BLaER1 (cell line): ENCODE measurements at regions not wholly inside any gene's neighbourhood (a gene's known extent, or its start where the extent isn't known, plus 50 kb on each side); places are given as distances from the start of the nearest gene placed in this dataset.
"Not testable (repeated sequence)": the region's sequence is repeated elsewhere in the genome, so short reads cannot be mapped to it uniquely, and the experiment has no call there.

Experiments
- H3K27ac ChIP-seq: shearing (Covaris generic); formaldehyde crosslinking; 2 replicates; pipeline ENCODE4 v1.8.1; 2022
- H3K27me3 ChIP-seq: shearing (Covaris generic); formaldehyde crosslinking; 2 replicates; pipeline ENCODE4 v1.8.1; 2022
- H3K36me3 ChIP-seq: shearing (Covaris generic); formaldehyde crosslinking; 2 replicates; pipeline ENCODE4 v1.8.1; 2022
- H3K4me1 ChIP-seq: shearing (Covaris generic); formaldehyde crosslinking; 2 replicates; pipeline ENCODE4 v1.8.1; 2022
- H3K4me2 ChIP-seq: shearing (Covaris generic); formaldehyde crosslinking; 2 replicates; pipeline ENCODE4 v1.8.1; 2022
- H3K4me3 ChIP-seq: shearing (Covaris generic); formaldehyde crosslinking; 2 replicates; pipeline ENCODE4 v1.8.1; 2022
- H3K9ac ChIP-seq: shearing (Covaris generic); formaldehyde crosslinking; 2 replicates; pipeline ENCODE4 v1.8.1; 2022
- H3K9me3 ChIP-seq: shearing (Covaris generic); formaldehyde crosslinking; 2 replicates; pipeline ENCODE4 v1.8.1; 2022
- H4K20me1 ChIP-seq: shearing (Covaris generic); formaldehyde crosslinking; 2 replicates; pipeline ENCODE4 v1.8.1; 2022
- Cebpa-rat ChIP-seq: shearing (Covaris generic); IDR thresholded peaks from 2 replicates; pipeline ENCODE4 v1.8.1; 2022

DNA sequence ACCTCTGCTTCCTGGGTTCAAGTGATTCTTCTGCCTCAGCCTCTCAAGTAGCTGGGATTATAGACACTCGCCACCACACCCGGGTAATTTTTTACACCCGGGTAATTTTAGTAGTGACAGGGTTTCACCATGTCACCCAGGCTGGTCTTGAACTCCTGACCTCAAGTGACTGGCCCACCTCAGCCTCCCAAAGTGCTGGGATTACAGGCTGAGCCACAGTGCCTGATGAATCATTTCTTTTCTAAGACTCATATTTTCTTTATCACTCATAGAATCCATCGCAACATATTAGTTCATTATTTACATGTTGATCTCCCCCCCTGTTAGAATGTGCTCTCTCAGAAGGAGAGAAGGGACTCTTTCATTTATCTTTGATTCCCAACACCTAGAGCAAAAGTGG is 109.5 kb upstream of the PTPRG start:
- no peak overlapping the region for H3K4me2 ChIP-seq
- H3K9me3 ChIP-seq = no peaks in the 10 kb centered on the region
- no peak overlapping the region for H3K9ac ChIP-seq
- no peaks in the 10 kb centered on the region for H4K20me1 ChIP-seq
- no peaks in the 10 kb centered on the region for H3K4me1 ChIP-seq
- no peak for TF ChIP-seq Cebpa-rat
- no peak overlapping the region for H3K4me3 ChIP-seq
- H3K27ac ChIP-seq = no peak overlapping the region
- H3K27me3 ChIP-seq = no peaks in the 10 kb centered on the region
- no peaks in the 10 kb centered on the region for H3K36me3 ChIP-seq

DNA sequence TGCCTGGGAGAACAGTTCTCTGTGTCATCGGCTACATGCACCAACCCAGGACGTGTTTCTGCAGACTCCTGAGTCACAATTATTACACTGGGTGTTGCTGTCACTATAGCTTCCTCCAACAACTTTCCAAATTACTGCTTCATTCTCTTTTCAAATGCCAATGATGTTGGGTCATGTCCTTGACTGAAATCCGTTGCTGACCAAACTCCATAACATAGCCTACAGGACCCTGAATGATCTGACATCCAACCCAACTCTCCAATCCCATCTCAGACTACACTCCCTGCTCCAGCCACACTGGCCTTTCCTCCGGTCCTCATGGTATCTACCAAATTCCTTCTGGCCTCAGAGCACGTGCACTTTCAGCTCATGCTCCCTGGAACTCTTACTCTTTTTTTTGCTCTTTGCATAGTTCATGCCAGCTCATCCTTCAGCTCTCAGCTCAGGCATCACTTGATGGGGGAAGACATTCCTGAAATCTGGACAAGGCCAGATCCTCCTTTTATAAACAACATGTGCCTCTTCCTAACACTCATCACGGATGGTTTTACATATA is 108.8 kb upstream of the PTPRG start:
- no peak overlapping the region for H3K4me3 ChIP-seq
- no peaks in the 10 kb centered on the region for H3K27me3 ChIP-seq
- H3K4me2 ChIP-seq = no peak overlapping the region
- H4K20me1 ChIP-seq = no peaks in the 10 kb centered on the region
- no peaks in the 10 kb centered on the region for H3K4me1 ChIP-seq
- H3K27ac ChIP-seq = no peak overlapping the region
- H3K9me3 ChIP-seq = no peaks in the 10 kb centered on the region
- H3K36me3 ChIP-seq = no peaks in the 10 kb centered on the region
- no peak overlapping the region for H3K9ac ChIP-seq
- TF ChIP-seq Cebpa-rat = no peak

DNA sequence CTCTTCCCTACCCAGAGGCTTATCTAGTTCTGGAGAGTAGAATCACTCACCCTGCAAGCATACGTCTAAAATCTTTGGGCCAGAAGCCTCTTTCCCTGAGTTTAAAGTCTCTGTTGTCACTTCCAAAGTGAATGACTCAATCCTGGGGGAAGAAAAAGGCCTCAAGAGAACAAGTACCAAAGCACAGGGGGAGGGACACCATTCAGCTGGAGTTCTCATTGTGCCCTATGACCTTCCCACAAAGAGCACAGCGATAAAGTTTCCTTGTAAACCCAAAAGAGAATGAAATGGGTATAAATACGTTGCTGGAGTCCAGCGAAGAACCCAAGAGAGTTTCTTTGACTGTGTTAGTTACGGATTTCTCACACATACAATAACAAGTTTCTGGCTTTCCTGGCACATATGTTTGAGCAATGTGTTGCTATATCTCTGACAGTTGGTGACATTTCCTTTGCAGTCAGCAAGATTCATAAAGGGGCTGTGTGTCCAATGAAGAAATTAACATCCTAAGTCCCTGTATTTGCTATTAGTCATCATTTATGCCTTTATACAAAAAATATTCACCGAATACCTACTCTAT is 107.3 kb upstream of the PTPRG start:
- H3K27me3 ChIP-seq = no peaks in the 10 kb centered on the region
- H3K36me3 ChIP-seq = no peaks in the 10 kb centered on the region
- no peaks in the 10 kb centered on the region for H3K4me1 ChIP-seq
- H3K4me2 ChIP-seq = no peak overlapping the region
- no peak overlapping the region for H3K27ac ChIP-seq
- no peak overlapping the region for H3K9ac ChIP-seq
- no peak overlapping the region for H3K4me3 ChIP-seq
- H3K9me3 ChIP-seq = no peaks in the 10 kb centered on the region
- no peak for TF ChIP-seq Cebpa-rat
- no peaks in the 10 kb centered on the region for H4K20me1 ChIP-seq

DNA sequence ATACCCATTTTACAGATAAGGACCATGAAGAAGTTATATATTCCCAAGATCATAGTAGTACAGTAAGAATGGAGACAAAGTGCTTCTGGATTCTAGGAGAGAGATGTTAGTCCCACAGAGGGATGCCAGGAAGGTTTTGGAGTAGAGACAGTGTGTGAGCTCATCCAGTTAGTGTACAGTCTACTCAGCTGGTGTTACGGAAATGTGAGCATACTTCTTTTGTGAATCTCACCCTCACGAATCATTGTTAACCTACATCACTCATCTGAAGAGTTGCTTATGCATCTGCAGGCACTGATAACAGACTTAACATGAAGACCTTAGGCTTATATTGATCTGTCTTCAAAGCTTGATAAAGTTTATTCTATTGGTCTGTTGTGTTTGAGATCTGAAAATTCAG is 106.6 kb upstream of the PTPRG start:
- no peak overlapping the region for H3K4me3 ChIP-seq
- H3K36me3 ChIP-seq = no peaks in the 10 kb centered on the region
- no peaks in the 10 kb centered on the region for H3K4me1 ChIP-seq
- no peaks in the 10 kb centered on the region for H3K27me3 ChIP-seq
- H3K4me2 ChIP-seq = no peak overlapping the region
- no peaks in the 10 kb centered on the region for H4K20me1 ChIP-seq
- no peak for TF ChIP-seq Cebpa-rat
- no peak overlapping the region for H3K27ac ChIP-seq
- H3K9me3 ChIP-seq = no peaks in the 10 kb centered on the region
- H3K9ac ChIP-seq = no peak overlapping the region

DNA sequence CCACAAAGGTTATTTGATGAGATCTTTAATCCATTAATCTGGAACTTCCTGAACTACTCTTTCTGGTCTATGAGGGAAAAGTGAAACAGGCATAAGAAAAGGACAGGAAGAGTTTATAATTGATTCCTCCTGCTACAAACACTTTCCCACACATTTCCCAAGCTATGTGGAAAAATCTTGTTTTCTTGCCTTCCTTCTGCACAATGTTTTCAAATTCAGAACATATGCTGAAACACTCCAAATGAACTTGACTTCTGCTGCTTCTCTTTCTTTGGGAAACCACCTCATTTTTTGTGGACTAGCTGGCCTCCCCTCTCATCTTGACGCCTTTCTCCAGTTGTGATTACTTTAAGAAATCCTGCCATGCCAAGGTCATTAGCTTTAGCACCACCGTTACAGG is 100.7 kb upstream of the PTPRG start:
- Histone ChIP-seq H3K4me2 (no peak overlapping the region), H3K4me1 (no peaks in the 10 kb centered on the region), H3K9ac (no peak overlapping the region), H3K4me3 (no peak overlapping the region), H3K36me3 (no peaks in the 10 kb centered on the region), H4K20me1 (no peaks in the 10 kb centered on the region), H3K9me3 (no peaks in the 10 kb centered on the region), H3K27me3 (no peaks in the 10 kb centered on the region), H3K27ac (no peak overlapping the region)
- TF ChIP-seq Cebpa-rat = no peak

DNA sequence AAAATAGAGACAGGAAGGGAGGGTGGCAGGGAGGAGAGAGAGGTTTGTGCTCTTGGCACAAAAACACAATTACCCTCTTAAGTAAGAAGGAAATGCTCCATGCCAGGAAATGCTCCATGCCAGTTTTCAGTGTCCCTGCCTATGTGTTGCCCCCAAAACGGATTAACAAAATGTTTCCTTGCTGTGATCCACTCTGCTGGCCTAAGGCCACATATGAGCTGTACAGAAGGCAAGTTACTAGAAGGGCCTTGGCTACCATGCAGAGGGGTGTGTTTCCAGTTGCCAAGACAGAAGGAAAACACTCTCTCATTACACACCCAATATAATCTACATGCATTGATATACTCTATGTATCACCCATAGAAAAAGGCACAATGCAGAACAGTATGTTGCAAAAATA is 98.2 kb upstream of the PTPRG start:
- Histone ChIP-seq H3K27ac (no peak overlapping the region), H3K4me1 (no peaks in the 10 kb centered on the region), H3K27me3 (no peaks in the 10 kb centered on the region), H3K9ac (no peak overlapping the region), H4K20me1 (no peaks in the 10 kb centered on the region), H3K4me2 (no peak overlapping the region), H3K36me3 (no peaks in the 10 kb centered on the region), H3K9me3 (no peaks in the 10 kb centered on the region), H3K4me3 (no peak overlapping the region)
- TF ChIP-seq Cebpa-rat = no peak

DNA sequence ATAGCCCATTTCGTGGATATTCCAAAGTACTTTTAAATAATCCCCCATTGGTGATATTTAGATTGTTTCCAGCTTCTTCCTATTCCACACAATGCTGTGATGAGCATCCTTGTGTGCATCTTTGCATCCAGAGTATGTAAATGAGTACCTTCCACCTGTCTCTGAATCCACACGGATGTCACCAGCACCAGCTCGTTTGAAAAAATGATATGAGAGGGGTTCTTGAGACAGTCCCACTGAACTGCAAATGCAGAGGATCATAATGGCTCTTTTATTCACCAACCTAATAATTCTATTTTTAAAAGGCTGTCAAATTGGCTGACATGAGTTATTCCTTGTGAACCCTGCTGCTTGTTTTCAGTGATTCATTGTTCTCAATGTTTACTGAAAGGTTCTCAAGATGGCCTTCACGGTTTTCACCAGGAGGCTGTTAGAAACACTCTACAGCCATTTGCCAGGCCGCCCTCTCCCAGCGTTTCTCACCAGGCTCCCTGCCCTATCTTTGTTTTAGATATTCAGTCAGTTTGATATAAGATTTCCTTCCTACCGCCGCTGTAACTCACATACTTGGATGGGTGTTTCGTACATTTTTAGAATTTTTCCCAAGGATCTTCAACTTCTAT is 96.7 kb upstream of the PTPRG start:
- Histone ChIP-seq H3K9me3 (no peaks in the 10 kb centered on the region), H3K27me3 (no peaks in the 10 kb centered on the region), H3K4me3 (no peak overlapping the region), H4K20me1 (no peaks in the 10 kb centered on the region), H3K4me1 (no peaks in the 10 kb centered on the region), H3K4me2 (no peak overlapping the region), H3K27ac (no peak overlapping the region), H3K36me3 (no peaks in the 10 kb centered on the region), H3K9ac (no peak overlapping the region)
- TF ChIP-seq Cebpa-rat = no peak

DNA sequence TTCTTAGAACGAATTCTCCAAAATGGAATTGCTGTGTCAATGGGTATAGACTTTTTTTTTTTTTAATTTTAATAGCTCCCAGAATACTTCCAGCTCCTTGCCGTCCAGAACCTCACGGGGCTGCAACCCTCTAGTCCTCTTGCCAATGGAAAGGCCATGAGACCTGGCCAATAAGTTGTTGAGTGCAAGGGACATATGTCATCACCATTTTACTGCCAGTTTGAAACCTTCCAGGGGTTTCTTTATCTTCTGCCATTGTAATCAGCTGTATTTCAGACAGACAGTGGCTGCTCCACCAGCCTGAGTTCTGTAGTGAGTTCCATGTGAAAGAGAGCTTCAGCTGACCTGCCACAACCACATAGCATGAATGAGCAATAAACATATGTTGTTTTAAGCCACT is 95.0 kb upstream of the PTPRG start:
- no peaks in the 10 kb centered on the region for H3K36me3 ChIP-seq
- no peak for TF ChIP-seq Cebpa-rat
- no peak overlapping the region for H3K9ac ChIP-seq

DNA sequence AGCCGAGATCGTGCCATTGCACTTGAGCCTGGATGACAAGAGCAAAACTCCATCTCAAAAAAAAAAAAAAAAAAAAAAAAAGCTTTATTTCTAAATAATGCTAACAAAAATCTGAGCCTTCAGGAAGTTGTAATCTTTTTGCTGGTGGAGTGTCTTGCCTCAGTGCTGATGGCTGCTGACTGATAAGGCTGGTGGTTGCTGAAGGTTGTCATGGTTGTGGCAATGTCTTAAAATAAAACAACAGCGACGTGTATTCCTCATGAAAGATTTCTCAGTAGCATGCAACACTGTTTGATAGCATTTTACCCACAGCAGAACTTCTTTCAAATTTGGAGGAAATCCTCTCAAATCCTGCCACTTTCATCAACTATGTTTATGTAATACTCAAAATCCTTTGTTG is 77.4 kb upstream of the PTPRG start:
- no peak overlapping the region for H3K27ac ChIP-seq
- H3K27me3 ChIP-seq = no peaks in the 10 kb centered on the region
- H3K9me3 ChIP-seq = no peaks in the 10 kb centered on the region
- no peaks in the 10 kb centered on the region for H3K4me1 ChIP-seq
- H3K4me3 ChIP-seq = no peak overlapping the region
- no peaks in the 10 kb centered on the region for H3K36me3 ChIP-seq
- no peak for TF ChIP-seq Cebpa-rat
- no peak overlapping the region for H3K9ac ChIP-seq
- H3K4me2 ChIP-seq = no peak overlapping the region
- H4K20me1 ChIP-seq = no peaks in the 10 kb centered on the region

More for the DNA sequence above, 95.0 kb upstream of the PTPRG start:
- no peaks in the 10 kb centered on the region for H4K20me1 ChIP-seq
- H3K27me3 ChIP-seq = no peaks in the 10 kb centered on the region
- H3K4me1 ChIP-seq = no peaks in the 10 kb centered on the region
- no peak overlapping the region for H3K4me3 ChIP-seq
- no peak overlapping the region for H3K27ac ChIP-seq
- peaks cover under 1% of the 10 kb centered on the region; the same call in 1 of the 2 replicates for H3K9me3 ChIP-seq
- no peak overlapping the region for H3K4me2 ChIP-seq

DNA sequence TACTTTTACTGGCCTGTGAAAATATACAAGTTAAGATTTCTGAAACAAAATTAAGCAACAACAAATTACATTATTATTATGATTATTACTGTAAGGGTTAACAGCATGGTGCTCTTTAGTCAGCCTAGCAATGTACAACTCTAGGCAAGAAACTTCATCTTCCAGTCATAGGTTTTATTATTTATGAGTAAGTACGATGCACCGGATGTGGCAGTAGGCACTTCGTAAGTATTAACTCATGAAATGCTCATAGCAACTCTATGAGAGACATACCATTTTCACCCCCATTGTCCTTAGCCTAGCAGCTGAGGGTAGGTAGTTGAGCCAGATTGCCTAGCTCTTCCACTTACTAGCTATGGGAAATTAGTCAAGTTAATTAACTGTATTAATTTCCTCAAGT is 68.0 kb upstream of the PTPRG start:
- no peak for TF ChIP-seq Cebpa-rat
- H4K20me1 ChIP-seq = no peaks in the 10 kb centered on the region
- H3K9ac ChIP-seq = no peak overlapping the region
- H3K4me2 ChIP-seq = no peak overlapping the region
- H3K27ac ChIP-seq = no peak overlapping the region
- no peak overlapping the region for H3K4me3 ChIP-seq
- H3K4me1 ChIP-seq = no peaks in the 10 kb centered on the region
- no peaks in the 10 kb centered on the region for H3K27me3 ChIP-seq
- H3K36me3 ChIP-seq = no peaks in the 10 kb centered on the region
- H3K9me3 ChIP-seq = no peaks in the 10 kb centered on the region

DNA sequence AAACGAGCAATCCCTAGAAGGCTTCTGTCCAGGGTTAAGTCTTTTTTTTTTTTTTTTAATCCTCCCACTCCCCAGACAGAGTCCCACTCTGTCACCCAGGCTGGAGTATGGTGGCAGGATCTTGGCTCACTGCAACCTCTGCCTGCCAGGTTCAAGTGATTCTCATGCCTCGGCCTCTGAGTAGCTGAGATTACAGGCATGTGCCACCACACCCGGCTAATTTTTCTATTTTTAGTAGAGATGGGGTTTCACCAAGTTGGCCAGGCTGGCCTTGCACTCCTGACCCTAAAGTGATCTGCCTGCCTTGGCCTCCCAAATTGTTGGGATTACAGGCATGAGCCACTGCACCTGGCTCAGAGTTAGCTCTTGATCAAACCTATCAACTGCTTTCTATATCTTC is 67.1 kb upstream of the PTPRG start:
- not testable (repeated sequence) for H3K9me3 ChIP-seq, H3K4me1 ChIP-seq, H3K4me2 ChIP-seq, H3K4me3 ChIP-seq, H4K20me1 ChIP-seq, H3K9ac ChIP-seq, H3K27me3 ChIP-seq, H3K27ac ChIP-seq, H3K36me3 ChIP-seq
